Upper lobe of right lung (tissue), 1 donor: ENCODE measurements at regions not wholly inside any gene's neighbourhood (a gene's known extent, or its start where the extent isn't known, plus 50 kb on each side); places are given as distances from the start of the nearest gene placed in this dataset.
"Not testable (repeated sequence)": the region's sequence is repeated elsewhere in the genome, so short reads cannot be mapped to it uniquely, and the experiment has no call there.

Source experiments
- ATAC-seq: fragments of 200-7000 bp; cut with Tn5 transposase; one replicate; pipeline ENCODE4 v1.9.1; 2020; ENCODE audit warnings: mild to moderate bottlenecking, moderate library complexity
- DNase-seq: peaks from one replicate; pipeline ENCODE4 v3.0.0-alpha.2; 2020
- H3K27ac ChIP-seq: fragments of 200-600 bp; one replicate; pipeline ENCODE4 v1.8.0; 2022
- H3K27me3 ChIP-seq: fragments of 200-600 bp; one replicate; pipeline ENCODE4 v1.8.0; 2022; ENCODE audit warnings: mild to moderate bottlenecking
- H3K36me3 ChIP-seq: fragments of 200-600 bp; one replicate; pipeline ENCODE4 v1.8.0; 2022
- H3K4me1 ChIP-seq: fragments of 200-600 bp; one replicate; pipeline ENCODE4 v1.8.0; 2022
- H3K4me3 ChIP-seq: fragments of 200-600 bp; one replicate; pipeline ENCODE4 v1.8.0; 2022; ENCODE audit warnings: mild to moderate bottlenecking
- H3K9me3 ChIP-seq: fragments of 200-600 bp; one replicate; pipeline ENCODE4 v1.8.0; 2022
- CTCF ChIP-seq: fragments of 200-600 bp; IDR thresholded peaks from one replicate; pipeline ENCODE4 v1.8.0; 2022; ENCODE audit warnings: antibody characterized with exemption
- intact Hi-C: fragments of 100-400 bp; cut with DNase I; formaldehyde crosslinking; loops from one replicate; pipeline ENCODE4 v1.11.0; 2022
- donor health status: DM: no; HTN: yes; CAD: no; lungs with severe emphysema.

- peaks cover 8% of the 10 kb centered on the region for H3K27me3 ChIP-seq
- intact Hi-C loops = no loop called here
- no peak overlapping the region for H3K4me3 ChIP-seq
- DNase-seq (peak; percentile 87), ATAC-seq (peak; percentile 83)
- peaks cover 9% of the 10 kb centered on the region for H3K4me1 ChIP-seq
- H3K9me3 ChIP-seq = no peaks in the 10 kb centered on the region
- H3K36me3 ChIP-seq = no peaks in the 10 kb centered on the region
- TF ChIP-seq CTCF = no peak
- peak overlapping the region; percentile 74 for H3K27ac ChIP-seq
These were observed 77.4 kb downstream of the GGTLC2 start for GRCh38 chr22:22721681-22722354.

- H3K4me3 ChIP-seq = no peak overlapping the region
- no peak for TF ChIP-seq CTCF
- H3K27me3 ChIP-seq = peaks cover 5% of the 10 kb centered on the region
- no peaks in the 10 kb centered on the region for H3K36me3 ChIP-seq
- no peak overlapping the region for H3K27ac ChIP-seq
- no peaks in the 10 kb centered on the region for H3K4me1 ChIP-seq
- intact Hi-C loops = no loop called here
- ATAC-seq (no peak), DNase-seq (no peak)
- no peaks in the 10 kb centered on the region for H3K9me3 ChIP-seq
These were observed 84.0 kb downstream of the GGTLC2 start for GRCh38 chr22:22728382-22728781.

- Histone ChIP-seq H3K4me3 (no peak overlapping the region), H3K4me1 (no peaks in the 10 kb centered on the region), H3K27me3 (peaks cover 5% of the 10 kb centered on the region), H3K27ac (no peak overlapping the region), H3K9me3 (no peaks in the 10 kb centered on the region), H3K36me3 (no peaks in the 10 kb centered on the region)
- TF ChIP-seq CTCF = no peak
- peak; percentile 43 for ATAC-seq
- intact Hi-C loops = no loop called here
- no peak for DNase-seq
These were observed 86.4 kb downstream of the GGTLC2 start for GRCh38 chr22:22730655-22731373.

- DNase-seq (no peak), ATAC-seq (no peak)
- Histone ChIP-seq H3K36me3 (no peaks in the 10 kb centered on the region), H3K4me3 (no peak overlapping the region), H3K9me3 (no peaks in the 10 kb centered on the region), H3K4me1 (no peaks in the 10 kb centered on the region), H3K27me3 (peaks cover 5% of the 10 kb centered on the region), H3K27ac (no peak overlapping the region)
- intact Hi-C loops = no loop called here
- no peak for TF ChIP-seq CTCF
These were observed 86.9 kb downstream of the GGTLC2 start for GRCh38 chr22:22731374-22731676.

- H3K27ac ChIP-seq, ATAC-seq, intact Hi-C loops, H3K4me1 ChIP-seq, H3K4me3 ChIP-seq, H3K27me3 ChIP-seq, H3K9me3 ChIP-seq, H3K36me3 ChIP-seq, DNase-seq: not testable (repeated sequence)
These were observed 88.6 kb downstream of the GGTLC2 start for GRCh38 chr22:22733006-22733405.

GRCh38 chr22:22733881-22734373, 89.5 kb downstream of the GGTLC2 start:
- DNase-seq (no peak), ATAC-seq (no peak)
- no peak for TF ChIP-seq CTCF
- H3K4me1 ChIP-seq = no peaks in the 10 kb centered on the region
- peaks cover 9% of the 10 kb centered on the region for H3K27me3 ChIP-seq
- H3K9me3 ChIP-seq = no peaks in the 10 kb centered on the region
- H3K4me3 ChIP-seq = no peak overlapping the region
- intact Hi-C loops = no loop called here
- no peaks in the 10 kb centered on the region for H3K36me3 ChIP-seq
- no peak overlapping the region for H3K27ac ChIP-seq

GRCh38 chr22:22734395-22735272, 90.2 kb downstream of the GGTLC2 start:
- H3K27ac ChIP-seq, H3K4me3 ChIP-seq, H3K27me3 ChIP-seq, intact Hi-C loops, H3K4me1 ChIP-seq, H3K36me3 ChIP-seq, H3K9me3 ChIP-seq, ATAC-seq, DNase-seq: not testable (repeated sequence)

GRCh38 chr22:22735276-22735675, 90.9 kb downstream of the GGTLC2 start:
- H3K27ac ChIP-seq, ATAC-seq, H3K4me3 ChIP-seq, H3K9me3 ChIP-seq, intact Hi-C loops, H3K4me1 ChIP-seq, H3K27me3 ChIP-seq, DNase-seq, H3K36me3 ChIP-seq: not testable (repeated sequence)
